ENCODE measurements at regions not wholly inside any gene's neighbourhood (a gene's known extent, or its start where the extent isn't known, plus 50 kb on each side); places are given as distances from the start of the nearest gene placed in this dataset.
"Not testable (repeated sequence)": the region's sequence is repeated elsewhere in the genome, so short reads cannot be mapped to it uniquely, and the experiment has no call there.

DNA sequence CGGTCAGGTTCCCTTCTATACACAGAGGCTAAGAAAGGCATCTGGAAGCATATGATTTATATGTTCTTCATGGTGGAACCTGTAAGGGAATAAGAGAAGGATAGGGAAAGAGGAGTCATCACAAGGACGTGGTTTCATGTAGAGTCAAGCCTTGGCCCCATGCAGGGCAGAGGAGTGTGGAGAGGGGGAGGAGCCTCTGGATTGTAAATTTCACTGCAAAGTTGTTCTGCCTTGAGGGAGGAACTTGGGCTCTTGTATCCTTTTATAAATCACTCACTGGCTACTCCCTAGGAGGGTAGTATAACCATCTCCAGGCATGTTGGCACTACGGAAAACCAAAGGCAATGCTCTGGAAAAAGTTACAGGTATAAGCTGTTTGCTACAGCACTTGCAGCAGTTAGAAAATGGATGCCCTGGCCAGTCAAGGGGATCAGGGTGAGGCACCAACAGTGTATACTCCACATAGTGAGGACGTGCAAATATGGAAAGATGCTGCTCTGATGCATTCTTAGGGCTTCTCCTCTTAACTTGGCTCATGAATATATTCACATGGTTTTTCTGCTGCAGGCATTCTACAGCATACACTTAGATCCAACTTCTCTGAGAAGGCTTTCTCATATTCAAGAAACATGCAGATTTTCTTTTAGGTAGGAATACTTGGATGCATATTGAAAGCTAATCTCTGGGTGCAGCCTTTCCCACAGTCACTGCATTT lies 60.3 kb upstream of the ZNF81 start:
- no peaks in the 10 kb centered on the region for H3K36me3 ChIP-seq (ENCODE audit: control insufficient read depth, insufficient read depth, low read length)
- no peaks in the 10 kb centered on the region for H3K4me1 ChIP-seq (ENCODE audit: control insufficient read depth, extremely low read depth, insufficient read depth, low read length)
- no peak overlapping the region for H3K4me3 ChIP-seq (replicated peaks in 1 of 4; ENCODE audit: control extremely low read depth in 1 of 4, insufficient read depth in 1 of 4, low read depth in 3 of 4, low read length in 4 of 4)
- H3K79me2 ChIP-seq (ENCODE audit: control insufficient read depth, insufficient read depth, low read length), result no peaks in the 10 kb centered on the region
- H3K9me3 ChIP-seq (ENCODE audit: control insufficient read depth, insufficient read depth, low read depth, low read length), result no peaks in the 10 kb centered on the region
- DNase-seq (ENCODE audit: low read depth in 2 of 2), result no peak
- TF ChIP-seq, protein P1, sequence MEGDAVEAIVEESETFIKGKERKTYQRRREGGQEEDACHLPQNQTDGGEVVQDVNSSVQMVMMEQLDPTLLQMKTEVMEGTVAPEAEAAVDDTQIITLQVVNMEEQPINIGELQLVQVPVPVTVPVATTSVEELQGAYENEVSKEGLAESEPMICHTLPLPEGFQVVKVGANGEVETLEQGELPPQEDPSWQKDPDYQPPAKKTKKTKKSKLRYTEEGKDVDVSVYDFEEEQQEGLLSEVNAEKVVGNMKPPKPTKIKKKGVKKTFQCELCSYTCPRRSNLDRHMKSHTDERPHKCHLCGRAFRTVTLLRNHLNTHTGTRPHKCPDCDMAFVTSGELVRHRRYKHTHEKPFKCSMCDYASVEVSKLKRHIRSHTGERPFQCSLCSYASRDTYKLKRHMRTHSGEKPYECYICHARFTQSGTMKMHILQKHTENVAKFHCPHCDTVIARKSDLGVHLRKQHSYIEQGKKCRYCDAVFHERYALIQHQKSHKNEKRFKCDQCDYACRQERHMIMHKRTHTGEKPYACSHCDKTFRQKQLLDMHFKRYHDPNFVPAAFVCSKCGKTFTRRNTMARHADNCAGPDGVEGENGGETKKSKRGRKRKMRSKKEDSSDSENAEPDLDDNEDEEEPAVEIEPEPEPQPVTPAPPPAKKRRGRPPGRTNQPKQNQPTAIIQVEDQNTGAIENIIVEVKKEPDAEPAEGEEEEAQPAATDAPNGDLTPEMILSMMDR (conservative IDR thresholded peaks at IDR 0.05 in 1 of 2, IDR thresholded peaks at IDR 0.05 in 1 of 2; ENCODE audit: low read depth in 1 of 2, low read length in 2 of 2), result no peak
- TF ChIP-seq EZH2 (IDR thresholded peaks at IDR 0.05; ENCODE audit: low read length, missing control alignments), result no peak
- no peak overlapping the region for H2AFZ ChIP-seq (ENCODE audit: low read length)
- H4K20me1 ChIP-seq (ENCODE audit: control insufficient read depth, extremely low read depth, insufficient read depth, low read length), result no peaks in the 10 kb centered on the region
- no peak overlapping the region for H3K4me2 ChIP-seq (ENCODE audit: extremely low read depth, insufficient read depth, low read length)
- H3K27ac ChIP-seq (ENCODE audit: insufficient read depth, low read length), result no peak overlapping the region
- no peak overlapping the region for H3K9ac ChIP-seq (ENCODE audit: insufficient read depth, low read length)
- H3K27me3 ChIP-seq (ENCODE audit: control insufficient read depth, insufficient read depth, low read length), result no peaks in the 10 kb centered on the region

DNA sequence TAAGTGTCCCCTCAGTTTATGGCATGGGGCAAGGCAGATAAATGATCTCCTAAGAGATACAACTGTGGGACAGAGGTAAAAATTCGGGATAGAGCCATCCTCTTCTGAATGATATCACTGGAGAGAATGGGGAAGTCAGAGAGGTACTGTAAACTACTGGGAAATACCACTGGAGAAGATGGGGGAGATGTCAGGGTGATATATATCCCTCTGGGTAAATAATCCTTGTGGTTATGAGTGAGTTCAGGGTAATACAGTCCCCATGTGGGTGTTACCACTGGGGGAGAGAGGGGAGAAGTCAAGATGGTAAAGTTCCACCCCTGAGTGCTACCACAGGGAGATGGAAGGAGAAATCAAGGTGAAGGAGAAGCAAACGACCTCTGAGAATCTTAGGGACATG lies 63.9 kb upstream of the ZNF81 start:
- Histone ChIP-seq H3K4me1 (ENCODE audit: control insufficient read depth, extremely low read depth, insufficient read depth, low read length) (no peaks in the 10 kb centered on the region), H3K36me3 (ENCODE audit: control insufficient read depth, insufficient read depth, low read length) (no peaks in the 10 kb centered on the region), H3K27ac (ENCODE audit: insufficient read depth, low read length) (no peak overlapping the region), H4K20me1 (ENCODE audit: control insufficient read depth, extremely low read depth, insufficient read depth, low read length) (no peaks in the 10 kb centered on the region), H3K9ac (ENCODE audit: insufficient read depth, low read length) (no peak overlapping the region), H2AFZ (ENCODE audit: low read length) (no peak overlapping the region), H3K27me3 (ENCODE audit: control insufficient read depth, insufficient read depth, low read length) (no peaks in the 10 kb centered on the region), H3K4me2 (ENCODE audit: extremely low read depth, insufficient read depth, low read length) (no peak overlapping the region), H3K9me3 (ENCODE audit: control insufficient read depth, insufficient read depth, low read depth, low read length) (no peaks in the 10 kb centered on the region), H3K4me3 (replicated peaks in 1 of 4; ENCODE audit: control extremely low read depth in 1 of 4, insufficient read depth in 1 of 4, low read depth in 3 of 4, low read length in 4 of 4) (no peak overlapping the region), H3K79me2 (ENCODE audit: control insufficient read depth, insufficient read depth, low read length) (no peaks in the 10 kb centered on the region)
- no peak for DNase-seq (ENCODE audit: low read depth in 2 of 2)
- TF ChIP-seq, protein P1 (conservative IDR thresholded peaks at IDR 0.05 in 1 of 2, IDR thresholded peaks at IDR 0.05 in 1 of 2; ENCODE audit: low read depth in 1 of 2, low read length in 2 of 2), result no peak

DNA sequence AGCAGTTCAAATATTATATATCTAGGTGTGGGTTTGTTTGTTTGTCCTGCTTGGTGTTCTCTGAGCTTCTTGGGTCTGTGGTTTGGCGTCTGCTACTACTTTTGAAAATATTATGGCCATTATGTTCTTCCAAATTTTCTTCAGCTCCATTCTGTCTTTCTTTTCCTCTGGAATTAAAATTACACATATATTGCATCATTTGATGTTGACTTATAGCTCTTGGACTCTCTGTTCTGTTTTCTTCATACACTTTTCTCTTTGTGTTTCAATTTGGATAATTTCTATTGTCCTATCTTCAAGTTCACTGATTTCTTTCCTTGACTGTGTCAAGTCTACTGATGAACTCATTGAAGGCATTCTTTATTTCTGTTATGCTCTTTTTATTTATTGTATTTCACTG lies 65.2 kb upstream of the ZNF81 start:
- H3K36me3 ChIP-seq (ENCODE audit: control insufficient read depth, insufficient read depth, low read length), result no peaks in the 10 kb centered on the region
- no peak for TF ChIP-seq EZH2 (IDR thresholded peaks at IDR 0.05; ENCODE audit: low read length, missing control alignments)
- TF ChIP-seq, protein P1 (conservative IDR thresholded peaks at IDR 0.05 in 1 of 2, IDR thresholded peaks at IDR 0.05 in 1 of 2; ENCODE audit: low read depth in 1 of 2, low read length in 2 of 2), result no peak
- no peak overlapping the region for H3K9ac ChIP-seq (ENCODE audit: insufficient read depth, low read length)
- H3K9me3 ChIP-seq (ENCODE audit: control insufficient read depth, insufficient read depth, low read depth, low read length), result no peaks in the 10 kb centered on the region
- no peaks in the 10 kb centered on the region for H3K27me3 ChIP-seq (ENCODE audit: control insufficient read depth, insufficient read depth, low read length)
- H3K4me2 ChIP-seq (ENCODE audit: extremely low read depth, insufficient read depth, low read length), result no peak overlapping the region
- H3K27ac ChIP-seq (ENCODE audit: insufficient read depth, low read length), result no peak overlapping the region
- H3K4me3 ChIP-seq (replicated peaks in 1 of 4; ENCODE audit: control extremely low read depth in 1 of 4, insufficient read depth in 1 of 4, low read depth in 3 of 4, low read length in 4 of 4), result no peak overlapping the region
- DNase-seq (ENCODE audit: low read depth in 2 of 2), result no peak
- H3K4me1 ChIP-seq (ENCODE audit: control insufficient read depth, extremely low read depth, insufficient read depth, low read length), result no peaks in the 10 kb centered on the region
- H2AFZ ChIP-seq (ENCODE audit: low read length), result no peak overlapping the region
- H3K79me2 ChIP-seq (ENCODE audit: control insufficient read depth, insufficient read depth, low read length), result no peaks in the 10 kb centered on the region
- H4K20me1 ChIP-seq (ENCODE audit: control insufficient read depth, extremely low read depth, insufficient read depth, low read length), result no peaks in the 10 kb centered on the region

GRCh38 chrX:47762826-47763225 lies 73.9 kb upstream of the ZNF81 start:
- H3K9me3 ChIP-seq (ENCODE audit: control insufficient read depth, insufficient read depth, low read depth, low read length); DNase-seq (ENCODE audit: low read depth in 2 of 2); H3K36me3 ChIP-seq (ENCODE audit: control insufficient read depth, insufficient read depth, low read length); H3K9ac ChIP-seq (ENCODE audit: insufficient read depth, low read length); H2AFZ ChIP-seq (ENCODE audit: low read length); H3K4me1 ChIP-seq (ENCODE audit: control insufficient read depth, extremely low read depth, insufficient read depth, low read length); H3K4me2 ChIP-seq (ENCODE audit: extremely low read depth, insufficient read depth, low read length); H3K27ac ChIP-seq (ENCODE audit: insufficient read depth, low read length); H3K27me3 ChIP-seq (ENCODE audit: control insufficient read depth, insufficient read depth, low read length); H3K4me3 ChIP-seq (replicated peaks in 1 of 4; ENCODE audit: control extremely low read depth in 1 of 4, insufficient read depth in 1 of 4, low read depth in 3 of 4, low read length in 4 of 4); H3K79me2 ChIP-seq (ENCODE audit: control insufficient read depth, insufficient read depth, low read length); H4K20me1 ChIP-seq (ENCODE audit: control insufficient read depth, extremely low read depth, insufficient read depth, low read length): not testable (repeated sequence)
